H1 (cell line): ENCODE measurements at regions not wholly inside any gene's neighbourhood (a gene's known extent, or its start where the extent isn't known, plus 50 kb on each side); places are given as distances from the start of the nearest gene placed in this dataset.

ENCODE experiments used
- CTCF ChIA-PET: fragments of 300-600 bp; sonication (Branson Sonifier 250); formaldehyde crosslinking; loops from one replicate; lab custom pipeline; 2021; ENCODE audit not compliant: partially characterized antibody; lab: Charles Lee
- POLR2A ChIA-PET: fragments of 300-600 bp; sonication (Branson Sonifier 250); formaldehyde crosslinking; loops from one replicate; lab custom pipeline; 2021; ENCODE audit warnings: inconsistent platforms; ENCODE audit not compliant: partially characterized antibody; lab: Charles Lee
- DNase-seq, 2 experiments: peaks; one replicate each; pipeline versions ENCODE4 v3.0.0 to v3.0.0-alpha.2; 2010 to 2022; ENCODE audit warnings: low spot score in 2 of 2, low read depth in 1 of 2, mixed read lengths in 1 of 2
- FAIRE-seq: peaks from 2 replicates; lab custom pipeline; 2011; peaks lifted over from hg19 to GRCh38; lab: Jason Lieb, UNC
- H2AFZ ChIP-seq: 2 replicates; pipeline ENCODE4 v1.8.1; 2012; ENCODE audit warnings: low read length, inconsistent platforms
- H2AK5ac ChIP-seq: 2 replicates; pipeline ENCODE4 v1.6.1; 2013; ENCODE audit warnings: low read depth, low read length
- H2BK120ac ChIP-seq: replicated peaks from 2 replicates; pipeline ENCODE3; 2013; ENCODE audit warnings: low read depth, low read length, inconsistent platforms
- H2BK12ac ChIP-seq: 2 replicates; pipeline ENCODE4 v1.6.1; 2013; ENCODE audit warnings: low read depth, low read length
- H2BK15ac ChIP-seq: 2 replicates; pipeline ENCODE4 v1.6.1; 2013; ENCODE audit warnings: low read length
- H2BK20ac ChIP-seq: 2 replicates; pipeline ENCODE4 v1.6.1; 2013; ENCODE audit warnings: low read length
- H2BK5ac ChIP-seq: 2 replicates; pipeline ENCODE4 v1.6.1; 2013; ENCODE audit warnings: low read depth, low read length
- H3K14ac ChIP-seq: 2 replicates; pipeline ENCODE4 v1.6.1; 2013; ENCODE audit warnings: inconsistent platforms; ENCODE audit not compliant: insufficient read length
- H3K18ac ChIP-seq: 2 replicates; pipeline ENCODE4 v1.6.1; 2013; ENCODE audit warnings: low read length; ENCODE audit errors: extremely low read depth
- H3K23ac ChIP-seq: 2 replicates; pipeline ENCODE4 v1.6.1; 2013; ENCODE audit warnings: inconsistent platforms; ENCODE audit not compliant: insufficient read length
- H3K23me2 ChIP-seq: 2 replicates; pipeline ENCODE4 v1.6.1; 2013; ENCODE audit warnings: low read depth, low read length
- H3K27ac ChIP-seq: 2 replicates; pipeline ENCODE4 v1.6.1; 2011; ENCODE audit warnings: low read depth, low read length, inconsistent platforms
- H3K27me3 ChIP-seq, 4 experiments: replicated peaks in 1 of 4; 1 replicate in 1 of 4; 2 replicates in 3 of 4; pipeline versions ENCODE4 v1.6.1 to v1.8.1; 2011 to 2013; ENCODE audit warnings: low read length in 3 of 4, mild to moderate bottlenecking in 3 of 4, inconsistent platforms in 2 of 4, mixed read lengths in 2 of 4, moderate library complexity in 1 of 4; ENCODE audit not compliant: control insufficient read depth in 3 of 4, insufficient read depth in 3 of 4; ENCODE audit errors: extremely low read depth in 1 of 4
- H3K36me3 ChIP-seq, 4 experiments: 2 replicates each; pipeline versions ENCODE4 v1.6.1 to v1.8.1; 2011 to 2013; ENCODE audit warnings: mild to moderate bottlenecking in 4 of 4, low read length in 3 of 4, moderate library complexity in 2 of 4, control low read depth in 1 of 4, inconsistent platforms in 1 of 4; ENCODE audit not compliant: insufficient read depth in 4 of 4, control insufficient read depth in 2 of 4
- H3K4ac ChIP-seq: replicated peaks from 2 replicates; pipeline ENCODE3; 2013; ENCODE audit warnings: low read length, low read depth, mixed read lengths, inconsistent platforms; ENCODE audit not compliant: insufficient read length
- H3K4me1 ChIP-seq, 4 experiments: replicated peaks in 1 of 4; 1 replicate in 1 of 4; 2 replicates in 3 of 4; pipeline versions ENCODE4 v1.6.1 to v1.8.1; 2011 to 2013; ENCODE audit warnings: low read length in 3 of 4, inconsistent platforms in 2 of 4, mixed read lengths in 1 of 4; ENCODE audit not compliant: insufficient read depth in 4 of 4, control insufficient read depth in 3 of 4
- H3K4me2 ChIP-seq, 2 experiments: 2 replicates each; pipeline versions ENCODE4 v1.6.1 to v1.8.1; 2011 to 2013; ENCODE audit warnings: low read depth in 2 of 2, low read length in 2 of 2, control low read depth in 1 of 2, inconsistent platforms in 1 of 2, mild to moderate bottlenecking in 1 of 2; ENCODE audit not compliant: insufficient read depth in 1 of 2
- H3K4me3 ChIP-seq, 4 experiments: fragments of 200-600, 300-600 bp in 1 of 4; sonication (generic), shearing (Covaris generic), sonication (Bioruptor Twin) in 1 of 4; 2 replicates each; pipeline versions ENCODE4 v1.5.1 to v1.8.1; 2011 to 2016; ENCODE audit warnings: low read length in 4 of 4, low read depth in 3 of 4, control low read depth in 2 of 4, inconsistent platforms in 2 of 4, mild to moderate bottlenecking in 2 of 4, mixed read lengths in 1 of 4, moderate library complexity in 1 of 4; ENCODE audit not compliant: insufficient read depth in 2 of 4; ENCODE audit errors: extremely low read depth in 1 of 4
- H3K56ac ChIP-seq: replicated peaks from 2 replicates; pipeline ENCODE3; 2013; ENCODE audit warnings: low read depth, mild to moderate bottlenecking, mixed read lengths, low read length, inconsistent platforms; ENCODE audit not compliant: insufficient read length
- H3K79me1 ChIP-seq: 2 replicates; pipeline ENCODE4 v1.6.1; 2013; ENCODE audit warnings: low read depth, low read length, control low read depth
- H3K79me2 ChIP-seq, 2 experiments: 2 replicates each; pipeline versions ENCODE4 v1.6.1 to v1.8.1; 2012 to 2013; ENCODE audit warnings: low read length in 2 of 2, mild to moderate bottlenecking in 2 of 2, inconsistent platforms in 1 of 2; ENCODE audit not compliant: insufficient read depth in 2 of 2, control insufficient read depth in 1 of 2
- H3K9ac ChIP-seq, 4 experiments: replicated peaks in 1 of 4; 1 replicate in 1 of 4; 2 replicates in 3 of 4; pipeline versions ENCODE4 v1.6.1 to v1.8.1; 2011 to 2013; ENCODE audit warnings: low read depth in 3 of 4, low read length in 3 of 4, control low read depth in 2 of 4, mild to moderate bottlenecking in 2 of 4, moderate library complexity in 2 of 4, inconsistent platforms in 1 of 4; ENCODE audit errors: extremely low read depth in 1 of 4
- H3K9me3 ChIP-seq, 2 experiments: 2 replicates each; pipeline versions ENCODE4 v1.6.1 to v1.8.1; 2012 to 2013; ENCODE audit warnings: mild to moderate bottlenecking in 2 of 2, moderate library complexity in 2 of 2, control low read depth in 1 of 2, inconsistent platforms in 1 of 2, low read depth in 1 of 2, low read length in 1 of 2, mixed read lengths in 1 of 2; ENCODE audit not compliant: insufficient read depth in 2 of 2
- H4K20me1 ChIP-seq, 2 experiments: replicated peaks in 1 of 2; 2 replicates each; pipeline versions ENCODE3 to v1.8.1; 2011 to 2013; ENCODE audit warnings: inconsistent platforms in 2 of 2, low read length in 2 of 2, mild to moderate bottlenecking in 1 of 2; ENCODE audit not compliant: insufficient read depth in 2 of 2, control insufficient read depth in 1 of 2
- H4K5ac ChIP-seq: 2 replicates; pipeline ENCODE4 v1.6.1; 2013; ENCODE audit warnings: low read length, low read depth, mixed read lengths, inconsistent platforms; ENCODE audit not compliant: insufficient read length
- H4K8ac ChIP-seq: 2 replicates; pipeline ENCODE4 v1.8.0; 2013; ENCODE audit warnings: mild to moderate bottlenecking, moderate library complexity, low read length, inconsistent platforms; ENCODE audit not compliant: insufficient read depth; ENCODE audit errors: extremely low read depth
- H4K91ac ChIP-seq: replicated peaks from 2 replicates; pipeline ENCODE3; 2013; ENCODE audit warnings: low read length, mixed read lengths, inconsistent platforms; ENCODE audit not compliant: insufficient read length
- ASH2L ChIP-seq: fragments of 200-600, 300-600 bp; sonication (generic); IDR thresholded peaks from one replicate; pipeline ENCODE4 v1.7.1; 2017; ENCODE audit warnings: low read length
- BACH1 ChIP-seq: IDR thresholded peaks from 2 replicates; pipeline ENCODE4 v1.6.1; 2012; ENCODE audit warnings: low read length, improper control_type of control experiment
- BRCA1 ChIP-seq: IDR thresholded peaks from 2 replicates; pipeline ENCODE4 v1.6.1; 2012; ENCODE audit warnings: low read depth, low read length, improper control_type of control experiment
- CREB1 ChIP-seq: IDR thresholded peaks from 2 replicates; pipeline ENCODE4 v1.6.1; 2012; ENCODE audit warnings: inconsistent platforms
- NRF1 ChIP-seq: IDR thresholded peaks from 2 replicates; pipeline ENCODE4 v1.6.1; 2011; ENCODE audit warnings: mild to moderate bottlenecking, low read depth, low read length, improper control_type of control experiment
- SIN3A ChIP-seq, 2 experiments: IDR thresholded peaks in 1 of 2; conservative IDR thresholded peaks in 1 of 2; 2 replicates each; pipeline ENCODE4 v1.6.1; 2011 to 2012; ENCODE audit warnings: low read length in 2 of 2, improper control_type of control experiment in 1 of 2, low read depth in 1 of 2, mild to moderate bottlenecking in 1 of 2
- TEAD4 ChIP-seq: IDR thresholded peaks from 2 replicates; pipeline ENCODE4 v1.6.1; 2012; ENCODE audit warnings: low read depth, low read length, inconsistent platforms, mixed read lengths
- WGBS, 2 experiments: shearing (Covaris generic) in 1 of 2; methylation state at CpG; one replicate each; pipeline versions ENCODE4 v1.1.6 to v1.1.7; 2013 to 2015; ENCODE audit warnings: low lambda C conversion rate in 2 of 2, mixed read lengths in 2 of 2, inconsistent platforms in 1 of 2, low coverage in 1 of 2, missing lambda C conversion rate in 1 of 2; ENCODE audit not compliant: insufficient replicate concordance in 2 of 2, insufficient coverage in 1 of 2, insufficient read length in 1 of 2; ENCODE audit errors: extremely low coverage in 1 of 2, missing lambda C conversion rate in 1 of 2; 5-methylcytosine and 5-hydroxymethylcytosine counted together
- TF ChIP-seq, protein P1 (sequence below): IDR thresholded peaks from 2 replicates; pipeline ENCODE4 v1.6.1; 2011; ENCODE audit warnings: low read depth, mild to moderate bottlenecking, low read length; ENCODE audit not compliant: insufficient read depth

DNA sequence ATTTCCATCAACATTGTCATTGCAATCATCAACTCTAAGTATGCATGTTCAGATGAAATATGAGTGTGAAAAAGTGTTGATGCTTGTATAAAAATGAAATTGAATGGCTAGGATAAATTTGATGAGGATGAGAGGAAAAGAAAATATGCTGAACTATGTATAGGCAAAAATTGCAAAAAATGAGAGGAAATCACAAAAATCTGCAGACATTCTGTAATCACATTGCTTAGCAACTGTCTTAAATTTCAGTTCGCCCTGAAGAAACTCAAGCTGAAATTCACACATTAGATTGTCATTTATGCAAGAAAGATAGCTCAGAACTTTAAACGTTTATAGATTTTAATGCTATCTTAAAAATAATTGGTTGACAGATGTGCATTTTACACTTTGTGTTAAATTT, 1098.8 kb upstream of the IGFBP7 start:
- Histone ChIP-seq H3K23ac (no peak overlapping the region), H3K9ac (no peak overlapping the region), H3K23me2 (no peaks in the 10 kb centered on the region), H3K9me3 (no peaks in the 10 kb centered on the region), H3K4me3 (no peak overlapping the region), H3K36me3 (no peaks in the 10 kb centered on the region), H3K18ac (no peak overlapping the region), H2BK120ac (no peak overlapping the region), H2BK5ac (no peak overlapping the region), H2BK12ac (no peak overlapping the region), H2BK15ac (no peak overlapping the region), H3K79me1 (no peaks in the 10 kb centered on the region), H2AFZ (no peak overlapping the region), H4K20me1 (no peaks in the 10 kb centered on the region), H4K8ac (no peak overlapping the region), H3K79me2 (no peaks in the 10 kb centered on the region), H3K4me1 (peaks cover 0 to 3% (median 0%) of the 10 kb centered on the region in 4 experiments; a peak in 1 of 7 replicates), H3K27me3 (no peaks in the 10 kb centered on the region), H4K91ac (no peak overlapping the region), H4K5ac (no peak overlapping the region), H3K56ac (no peak overlapping the region), H3K14ac (no peak overlapping the region), H2AK5ac (no peak overlapping the region), H3K4me2 (no peak overlapping the region), H2BK20ac (no peak overlapping the region), H3K27ac (no peak overlapping the region), H3K4ac (no peak overlapping the region)
- CTCF ChIA-PET = no interaction called here
- POLR2A ChIA-PET = no interaction called here
- no peak for TF ChIP-seq NRF1
- no peak for TF ChIP-seq CREB1
- no peak for TF ChIP-seq BACH1
- no peak for TF ChIP-seq ASH2L
- TF ChIP-seq TEAD4 = no peak
- TF ChIP-seq SIN3A (conservative IDR thresholded peaks at IDR 0.05 in 1 of 2, IDR thresholded peaks at IDR 0.05 in 1 of 2; ENCODE audit: low read depth in 1 of 2, low read length in 2 of 2) = no peak
- TF ChIP-seq, protein P1, sequence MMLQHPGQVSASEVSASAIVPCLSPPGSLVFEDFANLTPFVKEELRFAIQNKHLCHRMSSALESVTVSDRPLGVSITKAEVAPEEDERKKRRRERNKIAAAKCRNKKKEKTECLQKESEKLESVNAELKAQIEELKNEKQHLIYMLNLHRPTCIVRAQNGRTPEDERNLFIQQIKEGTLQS = no peak
- no peak for TF ChIP-seq BRCA1
- DNase-seq = no peak
- no peak for FAIRE-seq
- 83% methylated on average over 2 of the region's 2 CpGs; no CpG with 5 or more reads in 1 of the 2 experiments for WGBS, 2 experiments
